Calu3 (cell line): ENCODE measurements at regions not wholly inside any gene's neighbourhood (a gene's known extent, or its start where the extent isn't known, plus 50 kb on each side); places are given as distances from the start of the nearest gene placed in this dataset.

Experiments
- BruUV-seq: library from RNA; stranded (reverse); fragments of 400-500 nt; replicated peaks from 2 replicates; lab custom pipeline; 2021; lab: Mats Ljungman, UMichigan
- CTCF ChIA-PET: fragments of 300-600 bp; sonication (Branson Sonifier 250); formaldehyde crosslinking; loops from one replicate; lab custom pipeline; 2022; ENCODE audit warnings: antibody characterized with exemption; lab: Charles Lee
- DNase-seq: peaks from one replicate; pipeline ENCODE4 v3.0.0; 2022
- H3K27ac Mint-ChIP-seq: one replicate; pipeline ENCODE4 v1.8.0; 2022; ENCODE audit warnings: mixed read lengths; ENCODE audit not compliant: unreplicated experiment
- H3K27me3 Mint-ChIP-seq: one replicate; pipeline ENCODE4 v1.8.0; 2022; ENCODE audit warnings: mixed read lengths; ENCODE audit not compliant: unreplicated experiment
- H3K36me3 Mint-ChIP-seq: one replicate; pipeline ENCODE4 v1.8.0; 2022; ENCODE audit warnings: mild to moderate bottlenecking, moderate library complexity, mixed read lengths; ENCODE audit not compliant: insufficient read depth, unreplicated experiment
- H3K4me1 Mint-ChIP-seq: one replicate; pipeline ENCODE4 v1.8.0; 2022; ENCODE audit warnings: mild to moderate bottlenecking, low read depth, mixed read lengths; ENCODE audit not compliant: unreplicated experiment
- H3K4me3 Mint-ChIP-seq: one replicate; pipeline ENCODE4 v1.8.0; 2022; ENCODE audit warnings: mild to moderate bottlenecking, low read depth, moderate library complexity, mixed read lengths; ENCODE audit not compliant: unreplicated experiment
- H3K9me3 Mint-ChIP-seq: one replicate; pipeline ENCODE4 v1.8.0; 2022; ENCODE audit warnings: low read depth, mixed read lengths; ENCODE audit not compliant: unreplicated experiment
- intact Hi-C: fragments of 100-400 bp; cut with micrococcal nuclease; formaldehyde crosslinking; loops from one replicate; pipeline ENCODE4 v1.10.0; 2022; ENCODE audit not compliant: unreplicated experiment
- TF ChIP-seq, protein P1 (sequence below): fragments of 200-600 bp; IDR thresholded peaks from one replicate; pipeline ENCODE4 v1.8.0; 2022; ENCODE audit warnings: antibody characterized with exemption; ENCODE audit not compliant: unreplicated experiment

DNA sequence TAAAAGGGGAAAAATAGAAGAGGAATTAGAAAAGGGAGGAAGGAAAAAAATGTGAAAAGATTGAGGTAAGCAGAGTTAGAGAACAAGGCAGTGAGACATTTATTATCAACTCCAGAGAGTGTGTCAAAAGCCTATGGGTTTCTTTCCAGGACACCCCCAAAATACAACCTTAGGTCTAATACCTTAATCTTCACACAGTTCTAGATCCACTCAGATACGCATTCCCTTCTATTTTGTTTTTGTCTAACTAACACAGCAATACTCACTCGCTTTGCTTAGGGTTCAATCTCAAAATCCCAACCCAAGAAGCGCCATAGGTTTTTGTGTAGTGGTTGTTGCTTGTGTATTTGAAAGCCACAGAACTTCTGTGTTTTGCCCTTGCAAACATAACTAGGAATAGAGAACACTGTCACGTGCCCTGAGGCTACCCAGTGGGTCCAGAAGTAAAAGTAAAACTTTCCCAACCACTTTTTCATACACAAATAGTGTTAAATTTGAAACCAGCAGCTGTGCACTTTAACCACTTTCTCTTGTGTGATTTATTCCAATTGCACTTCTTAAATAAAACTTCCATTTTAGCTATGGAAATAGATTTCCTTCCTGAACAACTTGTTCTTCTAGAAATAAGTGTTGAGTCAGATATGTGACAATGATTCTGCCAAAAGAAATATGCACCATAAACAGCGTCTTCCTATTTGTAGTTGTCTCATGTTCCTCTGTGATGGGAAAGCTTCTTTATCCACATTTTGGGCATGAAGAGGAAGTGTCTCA, 414.7 kb upstream of the GHITM start:
- H3K4me1 Mint-ChIP-seq = no peaks in the 10 kb centered on the region
- no peak overlapping the region for H3K4me3 Mint-ChIP-seq
- CTCF ChIA-PET = no interaction called here
- TF ChIP-seq, protein P1, sequence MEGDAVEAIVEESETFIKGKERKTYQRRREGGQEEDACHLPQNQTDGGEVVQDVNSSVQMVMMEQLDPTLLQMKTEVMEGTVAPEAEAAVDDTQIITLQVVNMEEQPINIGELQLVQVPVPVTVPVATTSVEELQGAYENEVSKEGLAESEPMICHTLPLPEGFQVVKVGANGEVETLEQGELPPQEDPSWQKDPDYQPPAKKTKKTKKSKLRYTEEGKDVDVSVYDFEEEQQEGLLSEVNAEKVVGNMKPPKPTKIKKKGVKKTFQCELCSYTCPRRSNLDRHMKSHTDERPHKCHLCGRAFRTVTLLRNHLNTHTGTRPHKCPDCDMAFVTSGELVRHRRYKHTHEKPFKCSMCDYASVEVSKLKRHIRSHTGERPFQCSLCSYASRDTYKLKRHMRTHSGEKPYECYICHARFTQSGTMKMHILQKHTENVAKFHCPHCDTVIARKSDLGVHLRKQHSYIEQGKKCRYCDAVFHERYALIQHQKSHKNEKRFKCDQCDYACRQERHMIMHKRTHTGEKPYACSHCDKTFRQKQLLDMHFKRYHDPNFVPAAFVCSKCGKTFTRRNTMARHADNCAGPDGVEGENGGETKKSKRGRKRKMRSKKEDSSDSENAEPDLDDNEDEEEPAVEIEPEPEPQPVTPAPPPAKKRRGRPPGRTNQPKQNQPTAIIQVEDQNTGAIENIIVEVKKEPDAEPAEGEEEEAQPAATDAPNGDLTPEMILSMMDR = no peak
- H3K36me3 Mint-ChIP-seq = no peaks in the 10 kb centered on the region
- intact Hi-C loops = no loop called here
- no peaks in the 10 kb centered on the region for H3K27me3 Mint-ChIP-seq
- no peak for DNase-seq
- peaks cover 10% of the 10 kb centered on the region for H3K9me3 Mint-ChIP-seq
- no peak overlapping the region for H3K27ac Mint-ChIP-seq
- no TSS peak for BruUV-seq

DNA sequence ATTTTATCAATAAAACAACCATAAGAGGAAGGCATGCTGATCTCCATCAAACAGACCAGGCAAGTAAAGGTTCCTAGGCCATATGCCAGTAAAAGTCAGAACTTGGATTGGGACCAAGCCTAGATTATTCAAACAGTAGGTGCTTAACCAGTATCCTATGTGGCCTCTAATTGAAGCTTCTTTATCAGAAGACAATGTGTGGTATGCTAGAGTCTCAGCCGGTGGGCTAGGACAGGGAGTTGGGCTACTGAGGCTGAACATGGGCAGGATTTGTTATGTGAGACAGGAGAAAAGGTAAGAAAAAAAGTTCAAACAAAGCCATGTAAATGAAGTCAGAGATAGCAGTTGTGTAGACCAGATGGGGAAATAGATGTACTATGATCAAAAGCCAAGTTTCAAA, 413.7 kb upstream of the GHITM start:
- Mint-ChIP-seq H3K9me3 (peaks cover 10% of the 10 kb centered on the region), H3K27ac (no peak overlapping the region), H3K4me1 (no peaks in the 10 kb centered on the region), H3K27me3 (no peaks in the 10 kb centered on the region), H3K36me3 (no peaks in the 10 kb centered on the region), H3K4me3 (no peak overlapping the region)
- no peak for DNase-seq
- CTCF ChIA-PET = no interaction called here
- intact Hi-C loops = no loop called here
- TF ChIP-seq, protein P1 = no peak
- BruUV-seq = no TSS peak

DNA sequence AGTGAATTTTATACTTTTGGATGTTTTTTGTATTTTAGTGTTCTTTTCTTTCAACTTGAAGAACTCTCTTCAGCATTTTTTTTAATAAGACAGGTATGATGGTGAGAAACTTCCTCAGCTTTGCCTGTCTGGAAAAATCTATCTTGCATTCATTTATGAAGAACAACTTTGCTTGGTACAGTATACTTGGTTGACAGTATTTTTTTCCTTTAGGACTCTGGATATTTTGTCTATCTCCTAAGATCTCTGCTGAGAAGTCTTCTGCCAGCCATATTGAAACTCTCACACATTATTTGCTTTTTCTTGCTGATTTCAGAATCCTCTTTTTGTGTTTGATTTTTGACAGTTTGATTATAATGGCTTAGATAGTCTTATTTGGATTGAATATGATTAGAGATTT, 405.0 kb upstream of the GHITM start:
- H3K36me3 Mint-ChIP-seq = no peaks in the 10 kb centered on the region
- BruUV-seq = no TSS peak

DNA sequence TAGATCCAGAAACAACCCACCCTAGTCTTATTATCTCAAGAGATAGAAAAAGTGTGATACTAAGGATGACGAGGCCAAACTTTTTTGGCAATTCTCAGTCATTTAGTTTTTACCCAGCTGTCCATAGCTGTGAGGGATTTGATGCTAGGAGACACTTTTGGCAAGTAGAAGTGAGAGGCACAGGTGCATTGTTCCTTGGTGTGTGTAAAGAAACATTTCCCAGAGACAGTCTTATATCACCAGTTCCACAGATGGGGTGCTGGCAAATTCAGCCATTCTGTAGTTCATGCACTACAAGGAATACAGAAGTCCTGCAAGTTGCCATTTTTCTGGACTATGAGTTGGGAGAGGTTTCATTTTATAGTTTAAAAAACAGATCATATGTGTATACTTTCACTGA, 403.3 kb upstream of the GHITM start:
- CTCF ChIA-PET = no interaction called here

More for the DNA sequence above, 405.0 kb upstream of the GHITM start:
- H3K4me1 Mint-ChIP-seq = no peaks in the 10 kb centered on the region
- no peak overlapping the region for H3K4me3 Mint-ChIP-seq
- no peak for DNase-seq
- intact Hi-C loops = no loop called here
- CTCF ChIA-PET = no interaction called here
- no peak overlapping the region for H3K27ac Mint-ChIP-seq
- H3K9me3 Mint-ChIP-seq = peaks cover 11% of the 10 kb centered on the region
- TF ChIP-seq, protein P1 = no peak
- H3K27me3 Mint-ChIP-seq = no peaks in the 10 kb centered on the region

More for the DNA sequence above, 403.3 kb upstream of the GHITM start:
- no peaks in the 10 kb centered on the region for H3K36me3 Mint-ChIP-seq
- TF ChIP-seq, protein P1 = no peak
- H3K4me3 Mint-ChIP-seq = no peak overlapping the region
- H3K27ac Mint-ChIP-seq = no peak overlapping the region
- no peaks in the 10 kb centered on the region for H3K27me3 Mint-ChIP-seq
- intact Hi-C loops = no loop called here
- DNase-seq = no peak
- no peaks in the 10 kb centered on the region for H3K4me1 Mint-ChIP-seq
- H3K9me3 Mint-ChIP-seq = peaks cover 11% of the 10 kb centered on the region
- no TSS peak for BruUV-seq
